ENCODE measurements at regions not wholly inside any gene's neighbourhood (a gene's known extent, or its start where the extent isn't known, plus 50 kb on each side); places are given as distances from the start of the nearest gene placed in this dataset.

GRCh38 chr12:41988715-41989114, 156.0 kb downstream of the GXYLT1 start:
- TF ChIP-seq CTCF (IDR thresholded peaks at IDR 0.05; ENCODE audit: low read depth, low read length) (no peak), EZH2phosphoT487 (IDR thresholded peaks at IDR 0.05; ENCODE audit: low read depth) (no peak)
